H9 (cell line): ENCODE measurements at regions not wholly inside any gene's neighbourhood (a gene's known extent, or its start where the extent isn't known, plus 50 kb on each side); places are given as distances from the start of the nearest gene placed in this dataset.

Source experiments
- DNase-seq: peaks from one replicate; pipeline ENCODE4 v3.0.0-alpha.2; 2017
- H2AFZ ChIP-seq: one replicate; pipeline ENCODE4 v1.6.1; 2013; ENCODE audit warnings: mild to moderate bottlenecking, low read length, control low read depth, moderate library complexity
- H2AK5ac ChIP-seq: 2 replicates; pipeline ENCODE4 v1.6.1; 2013; ENCODE audit warnings: low read length, control low read depth, mixed read lengths; ENCODE audit not compliant: insufficient read length
- H2BK120ac ChIP-seq: one replicate; pipeline ENCODE4 v1.6.1; 2013; ENCODE audit warnings: low read depth, mild to moderate bottlenecking, low read length, control low read depth, inconsistent platforms; ENCODE audit not compliant: poor library complexity, severe bottlenecking
- H2BK12ac ChIP-seq: 2 replicates; pipeline ENCODE4 v1.6.1; 2013; ENCODE audit warnings: low read length, control low read depth, mixed read lengths, low read depth; ENCODE audit not compliant: insufficient read length
- H2BK15ac ChIP-seq: 2 replicates; pipeline ENCODE4 v1.6.1; 2013; ENCODE audit warnings: low read depth, low read length, control low read depth
- H2BK20ac ChIP-seq: one replicate; pipeline ENCODE4 v1.6.1; 2013; ENCODE audit warnings: low read depth, mild to moderate bottlenecking, low read length, control low read depth, inconsistent platforms; ENCODE audit not compliant: poor library complexity, severe bottlenecking
- H2BK5ac ChIP-seq: 2 replicates; pipeline ENCODE4 v1.6.1; 2013; ENCODE audit warnings: low read length, control low read depth, mixed read lengths; ENCODE audit not compliant: insufficient read length
- H3K14ac ChIP-seq: 2 replicates; pipeline ENCODE4 v1.6.1; 2013; ENCODE audit warnings: low read length, control low read depth; ENCODE audit not compliant: insufficient read depth
- H3K18ac ChIP-seq: 2 replicates; pipeline ENCODE4 v1.6.1; 2013; ENCODE audit warnings: low read depth, mild to moderate bottlenecking, mixed read lengths, low read length, control low read depth; ENCODE audit not compliant: insufficient read length
- H3K23ac ChIP-seq: 2 replicates; pipeline ENCODE4 v1.6.1; 2013; ENCODE audit warnings: low read length, control low read depth, mixed read lengths, low read depth; ENCODE audit not compliant: insufficient read length
- H3K23me2 ChIP-seq: 2 replicates; pipeline ENCODE4 v1.6.1; 2013; ENCODE audit warnings: low read depth, mild to moderate bottlenecking, mixed read lengths, low read length, control low read depth; ENCODE audit not compliant: insufficient read length, poor library complexity, severe bottlenecking
- H3K27ac ChIP-seq: 2 replicates; pipeline ENCODE4 v1.5.1; 2013; ENCODE audit warnings: low read length, control low read depth, mixed read lengths, low read depth; ENCODE audit not compliant: insufficient read length
- H3K27me3 ChIP-seq: 2 replicates; pipeline ENCODE4 v1.6.1; 2013; ENCODE audit warnings: low read length, control low read depth, inconsistent platforms; ENCODE audit not compliant: insufficient read depth
- H3K4ac ChIP-seq: 2 replicates; pipeline ENCODE4 v1.6.1; 2013; ENCODE audit warnings: low read depth, mild to moderate bottlenecking, control low read depth, inconsistent platforms, low read length, moderate library complexity
- H3K4me1 ChIP-seq: 2 replicates; pipeline ENCODE4 v1.6.1; 2013; ENCODE audit warnings: low read length, control low read depth, inconsistent platforms; ENCODE audit not compliant: insufficient read depth
- H3K4me2 ChIP-seq: 2 replicates; pipeline ENCODE4 v1.6.1; 2013; ENCODE audit warnings: low read length, control low read depth, mixed read lengths; ENCODE audit not compliant: insufficient read length, insufficient read depth
- H3K56ac ChIP-seq: 2 replicates; pipeline ENCODE4 v1.6.1; 2013; ENCODE audit warnings: low read depth, mild to moderate bottlenecking, mixed read lengths, low read length, control low read depth; ENCODE audit not compliant: insufficient read length
- H3K79me1 ChIP-seq: 2 replicates; pipeline ENCODE4 v1.6.1; 2013; ENCODE audit warnings: low read depth, mild to moderate bottlenecking, moderate library complexity, low read length, control low read depth, inconsistent platforms; ENCODE audit not compliant: insufficient read depth, poor library complexity, severe bottlenecking
- H3K79me2 ChIP-seq: 2 replicates; pipeline ENCODE4 v1.6.1; 2013; ENCODE audit warnings: low read length, control low read depth, inconsistent platforms; ENCODE audit not compliant: insufficient read depth
- H3K9ac ChIP-seq: 2 replicates; pipeline ENCODE4 v1.6.1; 2013; ENCODE audit warnings: low read length, control low read depth, mixed read lengths; ENCODE audit not compliant: insufficient read length; ENCODE audit errors: extremely low read depth
- H3K9me3 ChIP-seq: one replicate; pipeline ENCODE4 v1.6.1; 2013; ENCODE audit warnings: low read depth, low read length, inconsistent platforms; ENCODE audit not compliant: control insufficient read depth
- H3T11ph ChIP-seq: one replicate; pipeline ENCODE4 v1.6.1; 2013; ENCODE audit warnings: mild to moderate bottlenecking, low read length, control low read depth, inconsistent platforms
- H4K20me1 ChIP-seq: one replicate; pipeline ENCODE4 v1.6.1; 2013; ENCODE audit not compliant: control insufficient read depth, insufficient read length, insufficient read depth
- H4K5ac ChIP-seq: 2 replicates; pipeline ENCODE4 v1.6.1; 2013; ENCODE audit warnings: low read depth, mild to moderate bottlenecking, mixed read lengths, low read length, control low read depth; ENCODE audit not compliant: insufficient read length
- H4K8ac ChIP-seq: replicated peaks from 2 replicates; pipeline ENCODE4 v1.6.1; 2013; ENCODE audit warnings: low read length, control low read depth, mixed read lengths, low read depth; ENCODE audit not compliant: insufficient read length
- H4K91ac ChIP-seq: 2 replicates; pipeline ENCODE4 v1.6.1; 2013; ENCODE audit warnings: low read depth, mild to moderate bottlenecking, moderate library complexity, mixed read lengths, low read length, control low read depth; ENCODE audit not compliant: insufficient read length
- H3K27ac Mint-ChIP-seq, 3 experiments: 2 replicates in 2 of 3; 3 replicates in 1 of 3; pipeline ENCODE4 v1.8.0; 2020 to 2021; ENCODE audit warnings: mixed read lengths in 3 of 3, mild to moderate bottlenecking in 1 of 3, moderate library complexity in 1 of 3
- H3K27me3 Mint-ChIP-seq: 2 replicates; pipeline ENCODE4 v1.8.0; 2021; ENCODE audit warnings: low read depth, mild to moderate bottlenecking, moderate library complexity, mixed read lengths
- H3K36me3 Mint-ChIP-seq, 3 experiments: 2 replicates in 2 of 3; 3 replicates in 1 of 3; pipeline ENCODE4 v1.8.0; 2020 to 2021; ENCODE audit warnings: low read depth in 3 of 3, mixed read lengths in 3 of 3; ENCODE audit not compliant: insufficient read depth in 1 of 3
- H3K4me1 Mint-ChIP-seq, 2 experiments: 2 replicates each; pipeline ENCODE4 v1.8.0; 2020; ENCODE audit warnings: mixed read lengths in 2 of 2
- H3K4me3 Mint-ChIP-seq, 2 experiments: 2 replicates in 1 of 2; 3 replicates in 1 of 2; pipeline ENCODE4 v1.8.0; 2020 to 2021; ENCODE audit warnings: mild to moderate bottlenecking in 2 of 2, mixed read lengths in 2 of 2, moderate library complexity in 1 of 2
- H3K9me3 Mint-ChIP-seq, 2 experiments: 2 replicates in 1 of 2; 3 replicates in 1 of 2; pipeline ENCODE4 v1.8.0; 2020; ENCODE audit warnings: mild to moderate bottlenecking in 2 of 2, mixed read lengths in 2 of 2, moderate library complexity in 1 of 2
- WGBS: extraction: QIAGEN DNeasy Blood & Tissue Kit; methylation state at CpG from one replicate; pipeline ENCODE4 v1.1.7; 2013; ENCODE audit warnings: missing lambda C conversion rate, low lambda C conversion rate, mixed read lengths; ENCODE audit not compliant: insufficient read length; ENCODE audit errors: extremely low coverage; 5-methylcytosine and 5-hydroxymethylcytosine counted together
- TF ChIP-seq, protein P1 (sequence below): fragments of 200-600 bp; sonication (generic); conservative IDR thresholded peaks from 3 replicates; pipeline ENCODE4 v1.8.0; 2021; ENCODE audit warnings: antibody characterized with exemption, mild to moderate bottlenecking

DNA sequence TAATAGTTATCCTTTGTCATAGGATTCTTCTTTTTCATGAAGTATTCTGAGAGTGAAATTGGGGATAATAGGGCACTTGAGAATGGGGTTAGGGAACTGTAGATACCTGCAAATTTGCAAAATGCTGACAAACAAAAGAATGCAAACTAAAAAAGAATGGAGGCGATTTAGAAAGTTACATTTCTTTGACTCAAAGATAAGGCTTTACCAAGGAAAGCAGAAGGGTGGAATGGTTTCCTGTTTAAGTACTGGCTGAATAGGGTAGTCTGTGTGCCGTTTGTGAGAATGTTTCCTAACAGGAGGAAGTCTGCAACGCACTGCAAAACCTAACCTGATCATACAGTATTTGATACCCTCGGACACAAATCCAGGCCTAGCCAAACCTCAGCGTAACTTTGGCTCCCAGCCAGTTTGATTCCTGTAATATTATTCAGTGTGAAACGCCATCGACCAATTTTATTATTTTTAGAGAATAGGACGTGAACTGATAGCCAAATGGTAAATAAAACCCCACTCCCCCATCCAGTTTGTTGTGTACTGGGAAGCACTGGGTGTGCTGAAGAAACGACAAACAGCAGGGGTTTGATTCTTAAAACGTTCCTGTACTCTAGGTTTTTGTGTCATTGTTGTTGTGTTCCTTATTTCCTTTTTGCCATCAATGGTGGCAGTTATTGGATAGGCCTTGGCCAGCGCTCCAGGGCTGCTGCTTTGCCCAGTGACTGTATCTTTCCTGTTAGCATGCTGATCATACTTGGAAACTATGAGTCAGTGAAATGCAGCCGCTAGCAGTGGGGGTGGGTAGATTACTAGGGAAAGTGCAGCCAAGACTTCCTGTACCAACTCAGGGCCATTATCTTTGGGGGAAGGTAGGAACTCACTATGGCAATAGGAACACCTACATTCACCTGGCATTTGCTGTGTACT is 148.0 kb upstream of the TBL1XR1 start:
- Mint-ChIP-seq H3K36me3 (no peaks in the 10 kb centered on the region), H3K27ac (peak overlapping the region in 2 of 3 experiments; percentile 2 to 90; a peak in 4 of 7 replicates), H3K4me3 (peak overlapping the region; percentile 30 to 67; a peak in 2 of 5 replicates), H3K9me3 (no peaks in the 10 kb centered on the region; a peak in 2 of 5 replicates), H3K4me1 (peaks cover 18 to 23% of the 10 kb centered on the region in 2 experiments), H3K27me3 (peaks cover 92% of the 10 kb centered on the region)
- Histone ChIP-seq H3K79me1 (no peaks in the 10 kb centered on the region), H3K79me2 (no peaks in the 10 kb centered on the region), H3K14ac (no peak overlapping the region), H3K27me3 (peaks cover 42% of the 10 kb centered on the region; the same call in 1 of the 2 replicates), H3K56ac (no peak overlapping the region), H3K18ac (no peak overlapping the region), H2BK12ac (no peak overlapping the region), H4K20me1 (no peaks in the 10 kb centered on the region), H2BK20ac (no peak overlapping the region), H2BK120ac (no peak overlapping the region), H2AFZ (no peak overlapping the region), H2BK15ac (no peak overlapping the region), H3K4me2 (peak overlapping the region; percentile 37), H4K5ac (no peak overlapping the region), H3K27ac (no peak overlapping the region), H4K8ac (no peak overlapping the region), H3K9me3 (no peaks in the 10 kb centered on the region), H2AK5ac (no peak overlapping the region), H3K23ac (no peak overlapping the region), H2BK5ac (no peak overlapping the region), H3K9ac (no peak overlapping the region), H3T11ph (no peak overlapping the region), H3K23me2 (no peaks in the 10 kb centered on the region), H3K4me1 (peaks cover 6% of the 10 kb centered on the region; the same call in 1 of the 2 replicates), H4K91ac (no peak overlapping the region), H3K4ac (no peak overlapping the region)
- WGBS: no CpG with 5 or more reads among the region's 12 CpGs
- TF ChIP-seq, protein P1, sequence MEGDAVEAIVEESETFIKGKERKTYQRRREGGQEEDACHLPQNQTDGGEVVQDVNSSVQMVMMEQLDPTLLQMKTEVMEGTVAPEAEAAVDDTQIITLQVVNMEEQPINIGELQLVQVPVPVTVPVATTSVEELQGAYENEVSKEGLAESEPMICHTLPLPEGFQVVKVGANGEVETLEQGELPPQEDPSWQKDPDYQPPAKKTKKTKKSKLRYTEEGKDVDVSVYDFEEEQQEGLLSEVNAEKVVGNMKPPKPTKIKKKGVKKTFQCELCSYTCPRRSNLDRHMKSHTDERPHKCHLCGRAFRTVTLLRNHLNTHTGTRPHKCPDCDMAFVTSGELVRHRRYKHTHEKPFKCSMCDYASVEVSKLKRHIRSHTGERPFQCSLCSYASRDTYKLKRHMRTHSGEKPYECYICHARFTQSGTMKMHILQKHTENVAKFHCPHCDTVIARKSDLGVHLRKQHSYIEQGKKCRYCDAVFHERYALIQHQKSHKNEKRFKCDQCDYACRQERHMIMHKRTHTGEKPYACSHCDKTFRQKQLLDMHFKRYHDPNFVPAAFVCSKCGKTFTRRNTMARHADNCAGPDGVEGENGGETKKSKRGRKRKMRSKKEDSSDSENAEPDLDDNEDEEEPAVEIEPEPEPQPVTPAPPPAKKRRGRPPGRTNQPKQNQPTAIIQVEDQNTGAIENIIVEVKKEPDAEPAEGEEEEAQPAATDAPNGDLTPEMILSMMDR: no peak
- DNase-seq: peak; percentile 63
